HUDEP-2 (cell line): ENCODE measurements at regions not wholly inside any gene's neighbourhood (a gene's known extent, or its start where the extent isn't known, plus 50 kb on each side); places are given as distances from the start of the nearest gene placed in this dataset.
"Not testable (repeated sequence)": the region's sequence is repeated elsewhere in the genome, so short reads cannot be mapped to it uniquely, and the experiment has no call there.

Experiments
- DNase-seq, 76 experiments: peaks; one replicate each; lab custom pipeline; 2025; ENCODE audit not compliant: unreplicated experiment in 76 of 76; lab: John Stamatoyannopoulos, UW

GRCh38 chr9:79469164-79469563 is 102.6 kb upstream of the TLE4 start:
- DNase-seq = no peak

GRCh38 chr9:79470954-79471353 is 100.8 kb upstream of the TLE4 start:
- no peak for DNase-seq

GRCh38 chr9:79471580-79472543 is 99.9 kb upstream of the TLE4 start:
- DNase-seq = no peak

DNA sequence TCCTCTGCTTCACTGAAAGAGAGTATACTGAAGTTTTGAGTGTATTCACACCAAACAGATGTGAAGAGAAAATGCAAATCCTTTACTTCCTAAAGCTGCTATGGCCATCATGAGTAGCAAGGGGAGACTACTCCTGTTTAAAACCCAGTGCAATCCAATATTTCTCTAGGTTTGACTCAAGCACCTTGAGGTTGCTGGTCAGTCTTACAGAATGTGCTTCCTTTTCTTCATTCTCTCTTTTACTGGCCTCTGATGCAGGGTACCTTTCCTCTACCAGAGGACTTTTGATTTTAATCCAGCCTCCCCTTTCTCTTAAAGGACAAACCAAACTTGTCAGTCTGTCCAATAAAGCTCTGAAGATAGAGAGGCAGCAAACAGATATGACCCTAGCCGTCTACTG is 98.1 kb upstream of the TLE4 start:
- DNase-seq = no peak

DNA sequence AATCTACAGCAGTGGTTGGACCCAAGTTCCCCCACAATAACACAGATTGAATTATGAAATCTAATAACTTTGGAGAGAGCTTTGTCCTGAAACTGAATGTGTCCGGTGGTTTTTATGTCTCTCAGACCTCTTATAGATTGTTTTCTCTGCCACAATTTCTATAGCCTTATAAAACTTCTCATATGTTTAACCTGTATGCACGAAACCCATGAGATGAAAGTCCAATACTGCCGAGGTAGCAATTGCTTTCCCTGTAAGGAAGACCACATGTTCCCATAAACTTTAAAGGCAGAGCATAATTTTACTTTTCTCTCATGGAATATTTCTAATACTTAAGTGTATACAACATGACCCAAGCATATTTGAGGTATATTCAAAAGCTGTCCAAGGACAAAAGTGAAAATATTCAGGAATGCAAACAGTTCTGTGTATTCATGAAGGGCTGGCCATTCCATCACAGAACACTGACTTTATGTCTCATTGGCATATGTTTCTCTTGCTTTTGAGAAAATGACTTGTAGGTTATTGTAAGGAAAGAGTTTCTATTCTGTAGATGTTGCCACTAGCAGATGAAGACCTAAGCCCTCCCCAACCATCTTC is 94.4 kb upstream of the TLE4 start:
- no peak for DNase-seq

DNA sequence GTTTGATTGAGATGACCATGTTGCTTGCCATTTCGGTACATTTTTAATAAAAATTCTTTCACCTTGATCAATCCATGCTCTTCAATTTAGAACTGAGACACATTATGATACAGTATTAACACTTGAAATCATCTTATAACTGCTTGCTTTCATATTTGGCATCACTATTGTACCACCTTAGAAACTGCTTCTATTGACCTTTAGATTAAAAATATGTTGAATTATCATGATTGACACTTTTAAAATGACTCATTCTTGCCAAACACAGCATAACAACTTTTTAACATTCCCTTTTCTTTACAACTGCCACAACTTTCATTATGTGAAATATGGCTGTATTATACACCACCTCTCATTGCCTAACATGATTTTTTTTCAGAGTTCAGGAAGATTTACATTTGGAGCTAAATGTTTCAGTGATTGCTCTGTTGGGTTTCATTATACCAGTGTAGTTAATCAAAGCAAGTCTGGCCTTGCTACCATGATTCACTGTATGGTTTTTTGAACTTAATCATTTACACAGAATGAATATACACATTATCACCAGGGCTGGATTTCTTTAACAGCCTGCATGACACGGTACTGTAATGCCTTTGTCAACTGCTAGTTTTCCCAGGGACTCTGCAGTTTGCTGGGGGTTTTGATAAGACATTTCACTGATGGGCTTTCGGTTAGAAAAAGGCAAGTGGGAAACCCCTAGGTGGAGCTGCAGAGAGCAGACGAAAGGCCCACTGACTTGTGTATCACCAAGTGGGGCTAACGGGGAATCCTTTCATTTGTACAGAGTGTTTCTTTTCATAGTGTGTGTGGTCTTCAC is 93.6 kb upstream of the TLE4 start:
- DNase-seq = no peak

DNA sequence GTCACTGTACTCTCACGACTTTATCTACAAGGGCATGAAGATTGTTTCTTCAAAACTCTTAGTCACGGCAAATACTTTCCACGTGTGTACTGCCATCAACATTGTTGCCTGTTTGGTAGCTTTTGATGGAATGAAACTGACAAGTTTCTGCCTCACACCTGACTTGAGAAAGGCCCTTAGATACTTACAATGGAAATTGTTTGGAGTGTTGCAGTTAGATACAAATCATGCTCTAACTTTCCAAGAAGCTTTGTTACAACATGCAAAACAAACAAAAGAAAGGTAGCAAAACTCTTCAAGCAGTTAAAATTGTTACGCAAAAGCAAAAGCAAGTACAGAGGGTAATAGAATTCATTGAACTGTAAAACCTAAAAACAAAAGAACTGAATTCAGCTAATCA is 91.1 kb upstream of the TLE4 start:
- DNase-seq = no peak

GRCh38 chr9:79481846-79482477 is 89.8 kb upstream of the TLE4 start:
- no peak for DNase-seq

GRCh38 chr9:79485258-79485657 is 86.5 kb upstream of the TLE4 start:
- no peak for DNase-seq

- no peak for DNase-seq
Measured at GRCh38 chr9:79489261-79490000, 82.3 kb upstream of the TLE4 start.

DNA sequence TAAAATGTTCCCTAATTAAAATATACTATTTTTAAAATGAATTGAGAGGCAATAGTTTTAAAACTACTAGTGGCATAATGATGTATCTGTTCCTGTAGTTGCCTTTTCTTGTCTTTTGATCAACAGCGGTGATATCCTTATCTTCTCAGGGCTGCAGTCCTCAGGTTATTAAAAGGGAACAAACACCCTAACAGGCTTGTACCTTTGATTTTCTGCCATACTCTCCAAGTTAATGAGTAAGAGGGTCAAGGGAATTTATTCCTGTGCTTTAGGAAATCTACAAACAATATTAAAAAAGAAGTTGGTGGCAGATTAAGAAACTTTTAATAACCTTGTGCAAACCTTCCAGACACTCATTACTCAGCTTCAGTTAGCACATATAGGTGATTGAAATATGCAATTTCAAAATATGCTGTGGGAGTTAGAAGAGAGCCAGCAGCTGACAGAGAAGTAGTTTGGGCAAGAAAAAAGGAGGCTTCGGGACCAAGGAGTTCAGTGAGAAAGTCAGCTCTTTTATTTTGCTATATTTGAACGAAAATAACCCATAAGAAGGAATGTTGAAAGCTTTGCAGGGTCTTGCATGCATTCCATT is 81.0 kb upstream of the TLE4 start:
- no peak for DNase-seq

- DNase-seq = no peak
Measured at GRCh38 chr9:79492092-79493009, 79.4 kb upstream of the TLE4 start.

- not testable (repeated sequence) for DNase-seq
Measured at GRCh38 chr9:79500196-79500864, 71.4 kb upstream of the TLE4 start.

- no peak for DNase-seq
Measured at GRCh38 chr9:79501546-79501945, 70.2 kb upstream of the TLE4 start.

GRCh38 chr9:79507801-79508200 is 64.0 kb upstream of the TLE4 start:
- no peak for DNase-seq

GRCh38 chr9:79512251-79512650 is 59.5 kb upstream of the TLE4 start:
- no peak for DNase-seq
